Vagina (tissue), 2 donors: ENCODE measurements at regions not wholly inside any gene's neighbourhood (a gene's known extent, or its start where the extent isn't known, plus 50 kb on each side); places are given as distances from the start of the nearest gene placed in this dataset.

Experiments
- DNase-seq, 2 donors: peaks; one replicate each; pipeline ENCODE4 v3.0.0-alpha.2; 2017; ENCODE audit errors: extremely low spot score in 2 of 2
- H3K27ac ChIP-seq: fragments of 200-600 bp; sonication (generic); one replicate; pipeline ENCODE4 v1.5.1; 2019
- H3K27me3 ChIP-seq: fragments of 200-600 bp; sonication (generic); one replicate; pipeline ENCODE4 v1.5.1; 2019
- H3K36me3 ChIP-seq, 2 donors: fragments of 200-600 bp; sonication (generic); one replicate each; pipeline ENCODE4 v1.5.1; 2017 to 2019
- H3K4me1 ChIP-seq: fragments of 200-600 bp; sonication (generic); one replicate; pipeline ENCODE4 v1.5.1; 2019
- H3K4me3 ChIP-seq, 2 donors: fragments of 200-600 bp; sonication (generic); 1 replicate in 1 of 2; 2 replicates in 1 of 2; pipeline ENCODE4 v1.5.1; 2016 to 2019
- H3K9me3 ChIP-seq: fragments of 200-600 bp; sonication (generic); one replicate; pipeline ENCODE4 v1.5.1; 2019
- CTCF ChIP-seq, 3 experiments: fragments of 450-650 bp in 2 of 3; fragments of 200-600 bp in 1 of 3; sonication (generic) in 1 of 3; IDR thresholded peaks; one replicate each; pipeline ENCODE4 v1.5.1; 2017 to 2019; ENCODE audit warnings: antibody characterized with exemption in 3 of 3, mild to moderate bottlenecking in 2 of 3, moderate library complexity in 2 of 3
- POLR2A ChIP-seq, 2 donors: fragments of 450-650 bp; IDR thresholded peaks; one replicate each; pipeline ENCODE4 v1.6.1; 2017; ENCODE audit warnings: antibody characterized with exemption in 2 of 2, mild to moderate bottlenecking in 2 of 2, moderate library complexity in 2 of 2
- POLR2AphosphoS5 ChIP-seq, 2 donors: sonication (generic); formaldehyde crosslinking; IDR thresholded peaks; one replicate each; pipeline ENCODE4 v1.9.0; 2017; ENCODE audit warnings: antibody characterized with exemption in 2 of 2, mild to moderate bottlenecking in 2 of 2, low read depth in 1 of 2; ENCODE audit not compliant: insufficient read depth in 1 of 2
- intact Hi-C: fragments of 100-400 bp; cut with DNase I; formaldehyde crosslinking; loops from one replicate; pipeline ENCODE4 v1.15.1; 2023

- Histone ChIP-seq H3K4me3 (no peak overlapping the region), H3K27ac (no peak overlapping the region), H3K9me3 (no peaks in the 10 kb centered on the region), H3K36me3 (no peaks in the 10 kb centered on the region), H3K27me3 (no peaks in the 10 kb centered on the region), H3K4me1 (no peaks in the 10 kb centered on the region)
- DNase-seq: no peak
- intact Hi-C loops: no loop called here
- TF ChIP-seq CTCF (IDR thresholded peaks at IDR 0.05): no peak
- no peak for TF ChIP-seq POLR2A (IDR thresholded peaks at IDR 0.05)
- TF ChIP-seq POLR2AphosphoS5 (IDR thresholded peaks at IDR 0.05; ENCODE audit: insufficient read depth in 1 of 2, low read depth in 1 of 2): no peak
Observed at GRCh38 chr18:68568364-68569155, 146.3 kb downstream of the TMX3 start.

- Histone ChIP-seq H3K27me3 (no peaks in the 10 kb centered on the region), H3K4me1 (no peaks in the 10 kb centered on the region), H3K9me3 (no peaks in the 10 kb centered on the region), H3K27ac (no peak overlapping the region), H3K36me3 (no peaks in the 10 kb centered on the region), H3K4me3 (no peak overlapping the region)
- no peak for TF ChIP-seq POLR2A (IDR thresholded peaks at IDR 0.05)
- TF ChIP-seq POLR2AphosphoS5 (IDR thresholded peaks at IDR 0.05; ENCODE audit: insufficient read depth in 1 of 2, low read depth in 1 of 2): no peak
- no peak for TF ChIP-seq CTCF (IDR thresholded peaks at IDR 0.05)
- no peak for DNase-seq
- intact Hi-C loops: no loop called here
Observed at GRCh38 chr18:68566991-68567390, 147.9 kb downstream of the TMX3 start.

- TF ChIP-seq CTCF (IDR thresholded peaks at IDR 0.05): no peak
- no peak for TF ChIP-seq POLR2AphosphoS5 (IDR thresholded peaks at IDR 0.05; ENCODE audit: insufficient read depth in 1 of 2, low read depth in 1 of 2)
- TF ChIP-seq POLR2A (IDR thresholded peaks at IDR 0.05): no peak
- Histone ChIP-seq H3K4me3 (no peak overlapping the region), H3K27me3 (no peaks in the 10 kb centered on the region), H3K9me3 (no peaks in the 10 kb centered on the region), H3K27ac (no peak overlapping the region), H3K36me3 (no peaks in the 10 kb centered on the region), H3K4me1 (no peaks in the 10 kb centered on the region)
- no peak for DNase-seq
- intact Hi-C loops: no loop called here
Observed at GRCh38 chr18:68564961-68565360, 149.9 kb downstream of the TMX3 start.

- Histone ChIP-seq H3K9me3 (no peaks in the 10 kb centered on the region), H3K27me3 (no peaks in the 10 kb centered on the region), H3K27ac (no peak overlapping the region), H3K4me1 (no peaks in the 10 kb centered on the region), H3K4me3 (no peak overlapping the region), H3K36me3 (no peaks in the 10 kb centered on the region)
- intact Hi-C loops: no loop called here
- DNase-seq: no peak
- no peak for TF ChIP-seq CTCF (IDR thresholded peaks at IDR 0.05)
- no peak for TF ChIP-seq POLR2AphosphoS5 (IDR thresholded peaks at IDR 0.05; ENCODE audit: insufficient read depth in 1 of 2, low read depth in 1 of 2)
- no peak for TF ChIP-seq POLR2A (IDR thresholded peaks at IDR 0.05)
Observed at GRCh38 chr18:68564351-68564750, 150.6 kb downstream of the TMX3 start.

- intact Hi-C loops: no loop called here
- H3K27me3 ChIP-seq: no peaks in the 10 kb centered on the region
- H3K4me1 ChIP-seq: no peaks in the 10 kb centered on the region
- no peak for DNase-seq
- H3K4me3 ChIP-seq: no peak overlapping the region
- no peak for TF ChIP-seq POLR2AphosphoS5 (IDR thresholded peaks at IDR 0.05; ENCODE audit: insufficient read depth in 1 of 2, low read depth in 1 of 2)
- no peak for TF ChIP-seq CTCF (IDR thresholded peaks at IDR 0.05)
- TF ChIP-seq POLR2A (IDR thresholded peaks at IDR 0.05): no peak
- H3K27ac ChIP-seq: no peak overlapping the region
- H3K36me3 ChIP-seq: no peaks in the 10 kb centered on the region
- no peaks in the 10 kb centered on the region for H3K9me3 ChIP-seq
Observed at GRCh38 chr18:68560128-68560527, 154.8 kb downstream of the TMX3 start.
